Prostate gland (tissue), 2 donors: ENCODE measurements at regions not wholly inside any gene's neighbourhood (a gene's known extent, or its start where the extent isn't known, plus 50 kb on each side); places are given as distances from the start of the nearest gene placed in this dataset.

Source experiments
- DNase-seq: peaks from one replicate; pipeline ENCODE4 v3.0.0-alpha.2; 2019; ENCODE audit warnings: low spot score
- H3K27ac ChIP-seq, 2 donors: fragments of 200-600 bp; sonication (generic); 2 replicates each; pipeline ENCODE4 v1.5.1; 2017 to 2019
- H3K27me3 ChIP-seq: fragments of 200-600 bp; sonication (generic); replicated peaks from 2 replicates; pipeline ENCODE4 v1.5.1; 2019; ENCODE audit not compliant: insufficient read depth
- H3K36me3 ChIP-seq, 2 donors: fragments of 200-600 bp; sonication (generic); 1 replicate in 1 of 2; 2 replicates in 1 of 2; pipeline versions ENCODE4 v1.5.1 to v1.8.1; 2017 to 2019
- H3K4me1 ChIP-seq: fragments of 200-600 bp; sonication (generic); replicated peaks from 2 replicates; pipeline ENCODE4 v1.5.1; 2019
- H3K4me3 ChIP-seq, 2 donors: fragments of 200-600 bp; sonication (generic); 2 replicates each; pipeline ENCODE4 v1.5.1; 2017 to 2019
- H3K9me3 ChIP-seq: fragments of 200-600 bp; sonication (generic); 2 replicates; pipeline ENCODE4 v1.5.1; 2017
- POLR2A ChIP-seq: fragments of 450-650 bp; IDR thresholded peaks from one replicate; pipeline ENCODE4 v1.6.1; 2016; ENCODE audit warnings: antibody characterized with exemption, mild to moderate bottlenecking
- POLR2AphosphoS5 ChIP-seq: sonication (generic); formaldehyde crosslinking; IDR thresholded peaks from one replicate; pipeline ENCODE4 v1.6.1; 2017; ENCODE audit warnings: antibody characterized with exemption
- WGBS: methylation state at CpG from one replicate; pipeline ENCODE4 v1.1.5; 2018; 5-methylcytosine and 5-hydroxymethylcytosine counted together
- intact Hi-C: fragments of 100-400 bp; cut with DNase I; formaldehyde crosslinking; loops from one replicate; pipeline ENCODE4 v1.14.2; 2022
- TF ChIP-seq, protein P1 (sequence below), 4 experiments: fragments of 200-600 bp in 2 of 4; fragments of 450-650 bp in 2 of 4; sonication (generic) in 2 of 4; IDR thresholded peaks; 1 replicate in 3 of 4; 2 replicates in 1 of 4; pipeline ENCODE4 v1.5.1; 2016 to 2019; ENCODE audit warnings: antibody characterized with exemption in 4 of 4, mild to moderate bottlenecking in 2 of 4, moderate library complexity in 2 of 4

DNA sequence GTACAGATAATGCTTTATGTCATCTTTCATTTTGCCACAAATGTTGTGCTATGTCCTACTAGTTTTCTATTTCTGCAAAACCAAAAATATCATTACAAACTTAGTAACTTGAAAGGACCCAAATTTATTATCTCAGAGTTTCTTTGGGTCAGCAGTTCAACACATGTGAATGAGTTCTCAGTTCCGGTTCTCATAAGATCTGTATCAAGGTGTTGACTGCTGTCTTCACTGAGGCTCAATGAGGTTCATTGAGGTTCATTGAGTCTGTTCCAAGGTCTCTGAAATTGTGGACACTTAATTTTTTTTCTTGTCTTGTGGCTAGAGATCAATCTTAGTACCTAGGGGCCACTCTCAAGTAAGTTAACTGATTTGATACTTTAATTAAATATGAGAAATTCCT lies 525.1 kb upstream of the BRINP3 start:
- Histone ChIP-seq H3K36me3 (no peaks in the 10 kb centered on the region), H3K4me3 (no peak overlapping the region), H3K4me1 (no peaks in the 10 kb centered on the region), H3K27ac (no peak overlapping the region), H3K9me3 (no peaks in the 10 kb centered on the region), H3K27me3 (no peaks in the 10 kb centered on the region)
- WGBS: 71% methylated on average over 1 of the region's 1 CpG
- no peak for DNase-seq
- intact Hi-C loops: no loop called here
- TF ChIP-seq, protein P1, sequence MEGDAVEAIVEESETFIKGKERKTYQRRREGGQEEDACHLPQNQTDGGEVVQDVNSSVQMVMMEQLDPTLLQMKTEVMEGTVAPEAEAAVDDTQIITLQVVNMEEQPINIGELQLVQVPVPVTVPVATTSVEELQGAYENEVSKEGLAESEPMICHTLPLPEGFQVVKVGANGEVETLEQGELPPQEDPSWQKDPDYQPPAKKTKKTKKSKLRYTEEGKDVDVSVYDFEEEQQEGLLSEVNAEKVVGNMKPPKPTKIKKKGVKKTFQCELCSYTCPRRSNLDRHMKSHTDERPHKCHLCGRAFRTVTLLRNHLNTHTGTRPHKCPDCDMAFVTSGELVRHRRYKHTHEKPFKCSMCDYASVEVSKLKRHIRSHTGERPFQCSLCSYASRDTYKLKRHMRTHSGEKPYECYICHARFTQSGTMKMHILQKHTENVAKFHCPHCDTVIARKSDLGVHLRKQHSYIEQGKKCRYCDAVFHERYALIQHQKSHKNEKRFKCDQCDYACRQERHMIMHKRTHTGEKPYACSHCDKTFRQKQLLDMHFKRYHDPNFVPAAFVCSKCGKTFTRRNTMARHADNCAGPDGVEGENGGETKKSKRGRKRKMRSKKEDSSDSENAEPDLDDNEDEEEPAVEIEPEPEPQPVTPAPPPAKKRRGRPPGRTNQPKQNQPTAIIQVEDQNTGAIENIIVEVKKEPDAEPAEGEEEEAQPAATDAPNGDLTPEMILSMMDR (IDR thresholded peaks at IDR 0.05): no peak
- TF ChIP-seq POLR2AphosphoS5 (no peak), POLR2A (no peak)

DNA sequence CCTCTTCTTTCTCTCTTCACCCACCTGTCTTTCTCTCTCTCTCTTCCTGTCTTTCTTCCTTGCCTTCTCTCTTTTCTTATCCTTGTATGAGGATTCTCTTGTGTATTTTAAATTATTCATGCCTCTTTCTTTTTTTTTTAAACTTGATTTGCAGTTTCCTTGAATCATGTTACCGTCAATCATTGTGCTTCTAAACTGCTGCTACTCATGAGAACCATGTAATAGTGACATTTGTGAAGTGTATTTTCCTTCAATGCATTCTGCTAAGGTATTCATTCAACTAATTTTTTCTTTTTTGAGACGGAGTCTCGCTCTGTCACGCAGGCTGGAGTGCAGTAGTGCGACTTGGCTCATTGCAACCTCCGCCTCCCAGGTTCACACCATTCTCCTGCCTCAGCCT lies 539.1 kb upstream of the BRINP3 start:
- DNase-seq: no peak
- WGBS: 90% methylated on average over 6 of the region's 6 CpGs
- no peaks in the 10 kb centered on the region for H3K36me3 ChIP-seq
- no peak overlapping the region for H3K27ac ChIP-seq
- no peak overlapping the region for H3K4me3 ChIP-seq
- H3K4me1 ChIP-seq: no peaks in the 10 kb centered on the region
- no peaks in the 10 kb centered on the region for H3K27me3 ChIP-seq
- TF ChIP-seq POLR2AphosphoS5 (no peak), POLR2A (no peak)
- TF ChIP-seq, protein P1 (IDR thresholded peaks at IDR 0.05): no peak
- no peaks in the 10 kb centered on the region for H3K9me3 ChIP-seq
- intact Hi-C loops: no loop called here

DNA sequence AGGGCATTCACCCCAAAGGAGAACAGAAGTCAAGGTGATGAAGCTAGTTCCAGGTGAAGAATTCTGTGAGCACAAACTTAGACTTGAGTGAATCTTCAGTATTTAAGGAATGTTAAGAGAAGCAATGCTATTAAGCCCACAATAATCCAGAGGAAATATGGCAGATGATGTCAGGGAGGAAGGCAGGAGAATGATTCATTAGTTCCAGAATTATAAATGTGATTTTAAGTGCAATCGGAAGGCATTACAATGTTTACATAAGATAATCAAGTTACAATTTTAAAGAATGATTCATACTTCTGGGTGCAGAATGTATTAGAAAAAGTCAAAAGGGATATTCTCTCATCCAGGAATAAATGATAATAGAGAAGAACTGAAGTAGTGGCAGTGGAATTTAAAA lies 545.2 kb upstream of the BRINP3 start:
- no peak for DNase-seq
- no peaks in the 10 kb centered on the region for H3K4me1 ChIP-seq
- no peak overlapping the region for H3K4me3 ChIP-seq
- H3K27ac ChIP-seq: no peak overlapping the region
- intact Hi-C loops: no loop called here
- H3K9me3 ChIP-seq: no peaks in the 10 kb centered on the region
- 64% methylated on average over 1 of the region's 1 CpG for WGBS
- TF ChIP-seq POLR2A (no peak), POLR2AphosphoS5 (no peak)
- TF ChIP-seq, protein P1 (IDR thresholded peaks at IDR 0.05): no peak
- no peaks in the 10 kb centered on the region for H3K36me3 ChIP-seq
- no peaks in the 10 kb centered on the region for H3K27me3 ChIP-seq

DNA sequence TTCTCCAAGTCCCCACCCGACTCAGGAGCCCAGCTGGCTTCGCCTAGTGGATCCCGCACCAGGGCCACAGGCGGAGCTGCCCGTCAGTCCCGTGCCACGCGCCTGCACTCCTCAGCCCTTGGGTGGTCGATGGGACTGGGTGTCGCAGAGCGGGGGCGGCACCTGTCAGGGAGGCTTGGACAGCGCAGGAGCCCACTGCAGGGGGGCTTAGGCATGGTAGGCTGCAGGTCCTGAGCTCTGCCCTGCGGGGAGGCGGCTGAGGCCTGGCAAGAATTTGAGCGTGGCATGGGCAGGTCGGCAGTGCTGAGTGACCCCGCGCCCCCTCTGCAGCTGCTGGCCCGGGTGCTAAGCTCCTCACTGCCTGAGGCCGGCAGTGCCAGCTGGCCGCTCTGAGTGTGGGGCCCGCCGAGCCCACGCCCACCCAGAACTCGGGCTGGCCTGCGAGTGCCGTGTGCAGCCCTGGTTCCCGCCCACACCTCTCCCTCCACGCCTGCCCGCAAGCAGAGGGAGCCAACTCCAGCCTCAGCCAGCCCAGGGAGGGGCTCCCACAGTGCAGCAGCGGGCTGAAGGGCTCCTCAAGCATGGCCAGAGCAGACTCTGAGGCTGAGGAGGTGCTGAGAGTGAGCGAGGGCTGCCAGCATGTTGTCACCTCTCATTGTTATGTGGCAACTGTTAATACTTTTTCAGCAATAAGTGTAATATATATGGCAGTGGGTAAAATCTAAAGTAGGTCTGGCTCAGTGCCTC lies 548.4 kb upstream of the BRINP3 start:
- no peak for DNase-seq
- WGBS: 95% methylated on average over 26 of the region's 33 CpGs
- intact Hi-C loops: no loop called here
- H3K4me1 ChIP-seq: no peaks in the 10 kb centered on the region
- no peaks in the 10 kb centered on the region for H3K9me3 ChIP-seq
- H3K27me3 ChIP-seq: no peaks in the 10 kb centered on the region
- H3K27ac ChIP-seq: no peak overlapping the region
- no peaks in the 10 kb centered on the region for H3K36me3 ChIP-seq
- no peak for TF ChIP-seq POLR2AphosphoS5
- TF ChIP-seq, protein P1 (IDR thresholded peaks at IDR 0.05): no peak
- TF ChIP-seq POLR2A: no peak
- no peak overlapping the region for H3K4me3 ChIP-seq

DNA sequence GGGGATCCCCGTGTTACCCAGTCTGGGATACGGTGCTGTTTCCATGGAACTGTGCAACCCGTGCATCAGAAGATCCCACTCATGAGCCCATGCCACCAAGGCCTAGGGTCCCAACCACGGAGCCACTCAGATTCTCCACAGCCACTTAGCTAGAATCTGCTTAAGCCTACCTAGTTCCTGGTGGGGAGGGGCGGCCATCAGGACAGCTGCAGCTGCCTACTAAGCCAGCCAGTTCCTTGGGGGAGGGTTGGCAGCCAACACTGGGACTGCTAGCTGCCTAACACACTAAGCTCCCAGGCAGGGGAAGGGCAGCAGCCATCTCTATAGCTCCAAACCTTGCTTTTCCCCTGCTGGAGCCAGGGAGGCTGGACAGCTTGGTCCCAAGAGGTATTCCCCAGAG lies 549.2 kb upstream of the BRINP3 start:
- Histone ChIP-seq H3K9me3 (no peaks in the 10 kb centered on the region), H3K4me3 (no peak overlapping the region), H3K27me3 (no peaks in the 10 kb centered on the region), H3K4me1 (no peaks in the 10 kb centered on the region), H3K27ac (no peak overlapping the region), H3K36me3 (no peaks in the 10 kb centered on the region)
- intact Hi-C loops: no loop called here
- TF ChIP-seq POLR2A (no peak), POLR2AphosphoS5 (no peak)
- TF ChIP-seq, protein P1 (IDR thresholded peaks at IDR 0.05): no peak
- DNase-seq: no peak
- WGBS: 89% methylated on average over 5 of the region's 5 CpGs
